HepG2 (cell line): ENCODE measurements at regions not wholly inside any gene's neighbourhood (a gene's known extent, or its start where the extent isn't known, plus 50 kb on each side); places are given as distances from the start of the nearest gene placed in this dataset.

Source experiments
- AKNA ChIP-seq: sonication (generic); formaldehyde crosslinking; IDR thresholded peaks from 2 replicates; pipeline ENCODE4 v1.4.0; 2020; ENCODE audit warnings: missing genetic modification reagents, borderline replicate concordance
- IRF1 ChIP-seq: sonication (generic); formaldehyde crosslinking; IDR thresholded peaks from 2 replicates; pipeline ENCODE4 v1.4.0; 2020; ENCODE audit warnings: low read depth, mild to moderate bottlenecking, missing genetic modification reagents
- TARDBP ChIP-seq: sonication (generic); formaldehyde crosslinking; IDR thresholded peaks from 2 replicates; pipeline ENCODE4 v1.8.0; 2022; ENCODE audit warnings: mild to moderate bottlenecking, missing genetic modification reagents
- ZNF276 ChIP-seq: sonication (generic); formaldehyde crosslinking; IDR thresholded peaks from 2 replicates; pipeline ENCODE4 v1.4.0; 2020; ENCODE audit warnings: mild to moderate bottlenecking, low read depth, missing genetic modification reagents
- ZNF781 ChIP-seq: sonication (generic); formaldehyde crosslinking; IDR thresholded peaks from 2 replicates; pipeline ENCODE4 v1.5.1; 2020; ENCODE audit warnings: borderline replicate concordance, mild to moderate bottlenecking, missing genetic modification reagents; ENCODE audit errors: not compliant biosample characterization
- ZXDC ChIP-seq: sonication (generic); formaldehyde crosslinking; IDR thresholded peaks from 2 replicates; pipeline ENCODE4 v1.5.0; 2020; ENCODE audit warnings: mild to moderate bottlenecking, missing genetic modification reagents

GRCh38 chr6:22368794-22369193, 72.0 kb upstream of the PRL start (continued):
- no peak for TF ChIP-seq AKNA (CRISPR knock-in tag)
- no peak for TF ChIP-seq ZNF276 (CRISPR knock-in tag)
- no peak for TF ChIP-seq ZNF781 (CRISPR knock-in tag)
- no peak for TF ChIP-seq TARDBP (CRISPR knock-in tag)
- TF ChIP-seq ZXDC (CRISPR knock-in tag) = no peak
- TF ChIP-seq IRF1 (CRISPR knock-in tag) = no peak
